ENCODE measurements at regions not wholly inside any gene's neighbourhood (a gene's known extent, or its start where the extent isn't known, plus 50 kb on each side); places are given as distances from the start of the nearest gene placed in this dataset.

DNA sequence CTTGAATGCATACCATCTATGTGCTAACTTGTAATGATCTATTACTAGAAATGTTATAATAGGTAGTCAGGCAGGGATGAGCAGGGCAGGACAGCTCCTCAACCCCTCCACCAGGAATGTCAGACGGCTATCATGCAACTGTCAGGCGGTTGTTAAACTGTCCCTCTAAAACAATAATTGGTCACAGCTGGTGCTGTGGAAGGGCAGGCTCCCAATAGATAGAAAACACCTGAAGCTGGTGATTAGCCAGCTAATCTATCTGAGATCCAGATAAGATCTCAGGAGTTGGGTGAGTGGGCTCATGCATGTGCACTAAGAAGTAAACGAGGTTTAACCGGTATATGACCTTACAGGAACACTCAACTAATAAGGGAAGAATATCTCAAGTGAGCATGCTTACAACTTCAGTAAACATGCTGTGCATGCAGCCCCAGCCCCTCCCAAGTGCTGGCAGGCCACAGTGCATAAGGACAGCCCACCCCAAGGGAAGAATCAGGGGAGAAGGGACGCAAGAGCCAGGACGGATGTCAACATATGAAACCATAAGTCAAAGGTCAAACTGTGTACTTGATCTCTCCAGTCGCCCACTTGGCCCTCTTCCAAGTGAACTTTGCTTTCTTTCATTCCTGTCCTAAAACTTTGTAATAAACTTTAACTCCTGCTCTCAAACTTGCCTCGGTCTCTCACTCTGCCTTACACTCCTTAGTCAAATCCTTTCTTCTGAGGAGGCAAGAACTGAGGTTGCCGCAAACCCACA is 566.2 kb upstream of the NRSN1 start:
- TF ChIP-seq, protein P1, sequence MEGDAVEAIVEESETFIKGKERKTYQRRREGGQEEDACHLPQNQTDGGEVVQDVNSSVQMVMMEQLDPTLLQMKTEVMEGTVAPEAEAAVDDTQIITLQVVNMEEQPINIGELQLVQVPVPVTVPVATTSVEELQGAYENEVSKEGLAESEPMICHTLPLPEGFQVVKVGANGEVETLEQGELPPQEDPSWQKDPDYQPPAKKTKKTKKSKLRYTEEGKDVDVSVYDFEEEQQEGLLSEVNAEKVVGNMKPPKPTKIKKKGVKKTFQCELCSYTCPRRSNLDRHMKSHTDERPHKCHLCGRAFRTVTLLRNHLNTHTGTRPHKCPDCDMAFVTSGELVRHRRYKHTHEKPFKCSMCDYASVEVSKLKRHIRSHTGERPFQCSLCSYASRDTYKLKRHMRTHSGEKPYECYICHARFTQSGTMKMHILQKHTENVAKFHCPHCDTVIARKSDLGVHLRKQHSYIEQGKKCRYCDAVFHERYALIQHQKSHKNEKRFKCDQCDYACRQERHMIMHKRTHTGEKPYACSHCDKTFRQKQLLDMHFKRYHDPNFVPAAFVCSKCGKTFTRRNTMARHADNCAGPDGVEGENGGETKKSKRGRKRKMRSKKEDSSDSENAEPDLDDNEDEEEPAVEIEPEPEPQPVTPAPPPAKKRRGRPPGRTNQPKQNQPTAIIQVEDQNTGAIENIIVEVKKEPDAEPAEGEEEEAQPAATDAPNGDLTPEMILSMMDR (conservative IDR thresholded peaks at IDR 0.05; ENCODE audit: low read depth, low read length), result no peak
- DNase-seq (ENCODE audit: low read depth), result no peak
- H3K4me3 ChIP-seq (ENCODE audit: low read depth, low read length), result no peak overlapping the region

DNA sequence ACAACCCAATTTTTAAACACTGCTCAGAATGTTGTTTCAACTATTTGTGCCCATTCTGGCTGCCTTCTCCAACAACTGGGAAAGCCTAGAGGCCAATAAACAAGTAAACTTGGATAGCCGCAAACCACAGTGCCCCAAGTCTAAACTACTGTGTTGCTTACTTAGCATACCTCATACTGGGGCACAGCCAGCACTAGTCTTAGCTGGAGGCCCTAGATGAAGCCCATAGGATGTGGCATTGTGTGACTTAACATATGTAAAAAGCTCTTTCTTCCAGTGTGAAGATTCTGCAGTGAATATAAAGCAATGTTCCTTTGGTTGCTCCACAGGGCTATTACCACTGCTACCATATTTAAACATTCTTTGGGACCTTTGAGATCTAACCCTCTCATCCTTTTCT is 564.3 kb upstream of the NRSN1 start:
- TF ChIP-seq, protein P1 (conservative IDR thresholded peaks at IDR 0.05; ENCODE audit: low read depth, low read length), result no peak
- no peak overlapping the region for H3K4me3 ChIP-seq (ENCODE audit: low read depth, low read length)
- no peak for DNase-seq (ENCODE audit: low read depth)

DNA sequence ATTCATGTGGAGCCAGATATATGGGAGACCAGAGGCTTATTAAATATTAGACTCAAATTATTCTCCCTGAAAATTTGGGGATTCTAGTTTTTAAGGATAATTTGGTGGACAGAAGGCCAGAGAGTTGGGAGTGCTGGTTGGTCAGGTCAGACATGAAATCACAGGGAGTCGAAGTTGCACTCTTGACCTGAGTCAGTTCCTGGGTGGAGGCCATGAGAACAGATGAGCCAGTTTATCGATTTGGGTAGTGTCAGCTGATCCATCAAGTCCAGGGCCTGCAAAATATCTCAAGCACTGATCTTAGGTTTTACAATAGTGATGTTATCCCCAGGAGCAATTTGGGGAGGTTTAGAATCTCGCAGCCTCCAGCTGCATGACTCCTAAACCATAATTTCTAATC is 563.5 kb upstream of the NRSN1 start:
- no peak for DNase-seq (ENCODE audit: low read depth)
- H3K4me3 ChIP-seq (ENCODE audit: low read depth, low read length), result no peak overlapping the region
- TF ChIP-seq, protein P1 (conservative IDR thresholded peaks at IDR 0.05; ENCODE audit: low read depth, low read length), result no peak

DNA sequence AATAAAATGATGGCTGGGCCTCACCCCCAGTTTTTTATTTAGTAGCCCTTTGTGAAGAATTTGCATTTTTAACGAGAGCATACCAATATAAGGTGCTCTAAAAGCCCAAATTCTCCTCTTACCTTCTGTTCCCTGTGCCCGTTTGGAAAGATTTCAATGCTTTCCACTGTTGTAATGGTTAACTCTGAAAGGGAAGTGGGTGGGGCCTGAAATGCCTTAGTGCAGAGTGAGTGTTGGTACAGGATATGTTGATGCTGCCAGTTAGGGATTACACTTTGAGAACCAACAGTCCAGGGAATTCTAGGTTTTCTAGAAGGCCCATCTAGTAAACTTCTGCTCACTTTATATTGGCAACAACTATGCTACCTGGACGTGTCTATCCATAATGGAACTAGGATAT is 562.7 kb upstream of the NRSN1 start:
- H3K4me3 ChIP-seq (ENCODE audit: low read depth, low read length), result no peak overlapping the region
- TF ChIP-seq, protein P1 (conservative IDR thresholded peaks at IDR 0.05; ENCODE audit: low read depth, low read length), result no peak
- no peak for DNase-seq (ENCODE audit: low read depth)

DNA sequence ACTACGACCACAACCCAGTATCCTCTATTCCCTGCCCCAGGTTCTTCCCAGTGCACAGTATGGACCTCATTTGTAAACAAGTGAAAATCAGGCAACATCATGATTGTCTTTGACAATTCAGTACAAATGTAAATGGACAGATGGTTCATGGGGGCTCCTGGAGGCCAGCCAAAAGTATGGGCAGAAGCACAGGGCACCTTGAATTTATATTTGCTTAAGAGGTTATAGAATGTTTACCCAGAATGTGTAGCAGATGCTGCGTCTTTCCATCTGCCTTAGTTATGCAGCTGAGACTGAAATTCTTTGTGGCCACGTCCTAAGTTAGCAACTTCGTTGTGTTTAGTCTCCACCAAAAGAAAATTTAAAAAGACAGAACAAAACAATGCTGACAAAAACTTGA is 559.6 kb upstream of the NRSN1 start:
- H3K4me3 ChIP-seq (ENCODE audit: low read depth, low read length), result no peak overlapping the region
- TF ChIP-seq, protein P1 (conservative IDR thresholded peaks at IDR 0.05; ENCODE audit: low read depth, low read length), result no peak
- DNase-seq (ENCODE audit: low read depth), result no peak

DNA sequence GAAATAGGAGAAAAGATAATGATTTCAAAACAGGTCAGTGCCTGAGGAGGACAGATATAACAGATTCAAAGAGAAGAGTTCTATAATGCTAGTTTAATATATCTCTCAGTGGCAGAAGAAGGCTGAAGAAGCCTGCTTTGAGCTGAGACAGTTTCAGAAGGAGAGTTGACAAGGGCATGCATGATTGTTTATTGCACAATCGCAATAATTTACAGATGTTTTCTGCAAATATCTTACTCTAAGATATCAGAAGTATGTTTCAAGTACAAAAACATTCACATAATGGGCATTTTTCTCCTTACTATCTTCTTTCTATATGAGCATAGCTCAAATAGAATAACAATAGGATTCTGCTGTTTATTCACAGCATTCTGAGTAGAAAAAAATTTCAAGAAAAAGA is 557.7 kb upstream of the NRSN1 start:
- H3K4me3 ChIP-seq (ENCODE audit: low read depth, low read length), result no peak overlapping the region
- TF ChIP-seq, protein P1 (conservative IDR thresholded peaks at IDR 0.05; ENCODE audit: low read depth, low read length), result no peak
- DNase-seq (ENCODE audit: low read depth), result no peak

DNA sequence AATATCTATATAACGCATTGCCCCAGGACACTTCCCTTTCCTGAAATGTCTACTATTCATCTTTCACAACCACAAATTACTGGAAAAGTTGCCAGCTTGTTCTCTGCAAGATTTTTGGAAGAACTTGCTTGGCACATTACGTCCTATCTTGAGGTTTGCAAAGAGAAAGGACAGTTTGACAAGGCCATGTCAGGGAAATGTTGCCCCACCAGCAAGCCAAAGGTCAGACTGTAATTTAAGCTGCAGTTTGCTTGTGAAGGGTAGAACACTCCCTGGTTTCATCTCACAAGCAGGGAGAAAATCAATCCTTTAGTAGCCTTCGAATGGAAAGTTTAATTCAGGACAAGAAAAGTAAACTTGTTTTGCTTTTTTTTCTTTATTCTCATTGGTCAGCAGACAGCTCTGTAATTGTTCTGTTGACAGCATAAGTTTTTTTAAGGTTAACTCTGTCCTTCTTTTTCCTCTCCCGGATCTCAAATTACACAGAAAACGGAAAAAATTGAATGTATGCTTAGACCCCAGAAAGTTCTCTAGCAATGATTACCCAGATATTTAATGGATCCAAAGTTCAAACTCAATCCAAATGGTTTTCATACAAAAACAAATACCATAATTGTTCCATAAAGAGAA is 541.8 kb upstream of the NRSN1 start:
- TF ChIP-seq, protein P1 (conservative IDR thresholded peaks at IDR 0.05; ENCODE audit: low read depth, low read length), result no peak
- no peak for DNase-seq (ENCODE audit: low read depth)
- no peak overlapping the region for H3K4me3 ChIP-seq (ENCODE audit: low read depth, low read length)
